DMS 273 (cell line): ENCODE measurements at regions not wholly inside any gene's neighbourhood (a gene's known extent, or its start where the extent isn't known, plus 50 kb on each side); places are given as distances from the start of the nearest gene placed in this dataset.

ENCODE experiments used
- DNase-seq: peaks from one replicate; lab custom pipeline; 2025; ENCODE audit not compliant: unreplicated experiment; lab: John Stamatoyannopoulos, UW

GRCh38 chr11:69968396-69969347, 109.4 kb upstream of the ANO1 start:
- DNase-seq = no peak

- DNase-seq = no peak
Measured at GRCh38 chr11:69969890-69970784, 108.0 kb upstream of the ANO1 start.

GRCh38 chr11:69970785-69971535, 107.2 kb upstream of the ANO1 start:
- DNase-seq = no peak

- no peak for DNase-seq
Measured at GRCh38 chr11:69971741-69972140, 106.4 kb upstream of the ANO1 start.

- no peak for DNase-seq
Measured at GRCh38 chr11:69972351-69972802, 105.7 kb upstream of the ANO1 start.

GRCh38 chr11:69974528-69974927, 103.6 kb upstream of the ANO1 start:
- DNase-seq = no peak

- DNase-seq = no peak
Measured at GRCh38 chr11:69975822-69976221, 102.3 kb upstream of the ANO1 start.

GRCh38 chr11:69976794-69977193, 101.3 kb upstream of the ANO1 start:
- no peak for DNase-seq

- DNase-seq = no peak
Measured at GRCh38 chr11:69977951-69978350, 100.2 kb upstream of the ANO1 start.

- DNase-seq = no peak
Measured at GRCh38 chr11:69978841-69979614, 99.1 kb upstream of the ANO1 start.

- no peak for DNase-seq
Measured at GRCh38 chr11:69979632-69980031, 98.5 kb upstream of the ANO1 start.

- no peak for DNase-seq
Measured at GRCh38 chr11:69981119-69981784, 96.9 kb upstream of the ANO1 start.

- DNase-seq = no peak
Measured at GRCh38 chr11:69982690-69983570, 95.2 kb upstream of the ANO1 start.

GRCh38 chr11:69983571-69983877, 94.6 kb upstream of the ANO1 start:
- no peak for DNase-seq

GRCh38 chr11:69983897-69984438, 94.1 kb upstream of the ANO1 start:
- no peak for DNase-seq

GRCh38 chr11:69984457-69985261, 93.5 kb upstream of the ANO1 start:
- no peak for DNase-seq

GRCh38 chr11:69985331-69985640, 92.8 kb upstream of the ANO1 start:
- DNase-seq = no peak
